ENCODE measurements at regions not wholly inside any gene's neighbourhood (a gene's known extent, or its start where the extent isn't known, plus 50 kb on each side); places are given as distances from the start of the nearest gene placed in this dataset.
"Not testable (repeated sequence)": the region's sequence is repeated elsewhere in the genome, so short reads cannot be mapped to it uniquely, and the experiment has no call there.

- no peak for DNase-seq (ENCODE audit: low spot score)
- FAIRE-seq = no peak
Measured at GRCh38 chr14:56040121-56040520, 78.1 kb upstream of the PELI2 start.

- no peak for DNase-seq (ENCODE audit: low spot score)
- FAIRE-seq = no peak
Measured at GRCh38 chr14:56044196-56044595, 74.0 kb upstream of the PELI2 start.

- DNase-seq (ENCODE audit: low spot score) = no peak
- no peak for FAIRE-seq
Measured at GRCh38 chr14:56046546-56046945, 71.7 kb upstream of the PELI2 start.

GRCh38 chr14:56046996-56047395 is 71.2 kb upstream of the PELI2 start:
- no peak for FAIRE-seq
- DNase-seq (ENCODE audit: low spot score) = no peak

GRCh38 chr14:56049536-56049935 is 68.7 kb upstream of the PELI2 start:
- DNase-seq (ENCODE audit: low spot score) = no peak
- no peak for FAIRE-seq

- DNase-seq (ENCODE audit: low spot score) = no peak
Measured at GRCh38 chr14:56055511-56055910, 62.7 kb upstream of the PELI2 start.

GRCh38 chr14:56056031-56056430 is 62.2 kb upstream of the PELI2 start:
- DNase-seq (ENCODE audit: low spot score) (no peak), FAIRE-seq (no peak)

More at GRCh38 chr14:56055511-56055910, 62.7 kb upstream of the PELI2 start:
- no peak for FAIRE-seq

- FAIRE-seq = no peak
- no peak for DNase-seq (ENCODE audit: low spot score)
Measured at GRCh38 chr14:56057071-56057741, 61.0 kb upstream of the PELI2 start.

- DNase-seq (ENCODE audit: low spot score) = no peak
- FAIRE-seq = no peak
Measured at GRCh38 chr14:56057767-56058166, 60.4 kb upstream of the PELI2 start.

- DNase-seq (ENCODE audit: low spot score) = no peak
- no peak for FAIRE-seq
Measured at GRCh38 chr14:56059054-56059453, 59.2 kb upstream of the PELI2 start.

GRCh38 chr14:56061051-56061450 is 57.2 kb upstream of the PELI2 start:
- DNase-seq (ENCODE audit: low spot score) = no peak
- no peak for FAIRE-seq

GRCh38 chr14:56063131-56063530 is 55.1 kb upstream of the PELI2 start:
- FAIRE-seq (no peak), DNase-seq (ENCODE audit: low spot score) (no peak)

- DNase-seq (ENCODE audit: low spot score) (no peak), FAIRE-seq (no peak)
Measured at GRCh38 chr14:56064513-56064912, 53.7 kb upstream of the PELI2 start.

- not testable (repeated sequence) for FAIRE-seq
Measured at GRCh38 chr14:56065199-56065598, 53.0 kb upstream of the PELI2 start.

GRCh38 chr14:56065621-56066290 is 52.5 kb upstream of the PELI2 start:
- no peak for DNase-seq (ENCODE audit: low spot score)
- FAIRE-seq = no peak

More at GRCh38 chr14:56065199-56065598, 53.0 kb upstream of the PELI2 start:
- not testable (repeated sequence) for DNase-seq (ENCODE audit: low spot score)
